Activated CD4-positive, alpha-beta T cell treated with anti-CD3 and anti-CD28 coated beads, Interleukin-2, Interleukin-6, amounts not matched to agents 100 ng/mL and 50 ng/mL, durations not matched to agents 16 hours and 8 hours (primary cell): ENCODE measurements at regions not wholly inside any gene's neighbourhood (a gene's known extent, or its start where the extent isn't known, plus 50 kb on each side); places are given as distances from the start of the nearest gene placed in this dataset.

Experiments
- DNase-seq: peaks from one replicate; pipeline ENCODE4 v3.0.0-alpha.2; 2020

GRCh38 chr9:2319421-2319820, 302.2 kb upstream of the VLDLR start:
- DNase-seq, result no peak

- DNase-seq, result no peak
Measured at GRCh38 chr9:2320114-2320513, 301.5 kb upstream of the VLDLR start.

GRCh38 chr9:2320632-2321031, 301.0 kb upstream of the VLDLR start:
- DNase-seq, result no peak

- DNase-seq, result no peak
Measured at GRCh38 chr9:2321523-2322148, 300.0 kb upstream of the VLDLR start.

- DNase-seq, result no peak
Measured at GRCh38 chr9:2324742-2325141, 296.8 kb upstream of the VLDLR start.

GRCh38 chr9:2332663-2333062, 288.9 kb upstream of the VLDLR start:
- no peak for DNase-seq

GRCh38 chr9:2335260-2335659, 286.3 kb upstream of the VLDLR start:
- DNase-seq, result no peak

- no peak for DNase-seq
Measured at GRCh38 chr9:2336055-2336454, 285.5 kb upstream of the VLDLR start.

- no peak for DNase-seq
Measured at GRCh38 chr9:2337131-2337530, 284.5 kb upstream of the VLDLR start.

- DNase-seq, result no peak
Measured at GRCh38 chr9:2337627-2338026, 284.0 kb upstream of the VLDLR start.

- no peak for DNase-seq
Measured at GRCh38 chr9:2338777-2339365, 282.7 kb upstream of the VLDLR start.

GRCh38 chr9:2339416-2339815, 282.2 kb upstream of the VLDLR start:
- no peak for DNase-seq

GRCh38 chr9:2340046-2340760, 281.4 kb upstream of the VLDLR start:
- DNase-seq, result no peak

GRCh38 chr9:2341126-2341525, 280.5 kb upstream of the VLDLR start:
- no peak for DNase-seq

GRCh38 chr9:2341956-2342355, 279.6 kb upstream of the VLDLR start:
- DNase-seq, result no peak

- DNase-seq, result no peak
Measured at GRCh38 chr9:2343756-2344155, 277.8 kb upstream of the VLDLR start.

GRCh38 chr9:2344436-2344835, 277.2 kb upstream of the VLDLR start:
- DNase-seq, result no peak

- no peak for DNase-seq
Measured at GRCh38 chr9:2345013-2345412, 276.6 kb upstream of the VLDLR start.

GRCh38 chr9:2346277-2346913, 275.2 kb upstream of the VLDLR start:
- no peak for DNase-seq

GRCh38 chr9:2351324-2351723, 270.3 kb upstream of the VLDLR start:
- DNase-seq, result no peak

GRCh38 chr9:2354216-2354615, 267.4 kb upstream of the VLDLR start:
- no peak for DNase-seq

GRCh38 chr9:2354856-2355696, 266.5 kb upstream of the VLDLR start:
- no peak for DNase-seq

GRCh38 chr9:2355697-2355983, 265.9 kb upstream of the VLDLR start:
- no peak for DNase-seq
